ENCODE measurements at regions not wholly inside any gene's neighbourhood (a gene's known extent, or its start where the extent isn't known, plus 50 kb on each side); places are given as distances from the start of the nearest gene placed in this dataset.
A peak's percentile ranks its signal among the peaks of the same experiment; 100 is the strongest.
"Not testable (repeated sequence)": the region's sequence is repeated elsewhere in the genome, so short reads cannot be mapped to it uniquely, and the experiment has no call there.

DNA sequence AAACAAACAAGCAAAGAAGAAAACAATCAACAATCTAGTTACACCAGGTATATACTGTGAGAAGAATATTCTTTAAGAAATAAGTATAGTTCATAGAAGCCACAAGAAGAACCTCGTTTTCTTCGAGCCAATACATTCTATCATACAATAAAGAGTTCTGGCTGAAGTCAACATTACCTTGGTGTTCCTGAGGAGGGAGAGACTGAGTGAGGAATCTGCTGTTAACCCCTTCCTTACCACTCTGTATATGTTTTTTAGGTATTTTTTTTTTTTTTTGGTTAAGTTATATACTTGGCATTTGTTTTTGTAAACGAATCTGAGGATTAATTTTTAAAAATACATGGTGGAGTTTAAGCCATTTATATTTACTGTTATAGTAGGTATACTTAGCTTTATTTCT, 412.5 kb downstream of the NUP35 start:
- no peak for DNase-seq

DNA sequence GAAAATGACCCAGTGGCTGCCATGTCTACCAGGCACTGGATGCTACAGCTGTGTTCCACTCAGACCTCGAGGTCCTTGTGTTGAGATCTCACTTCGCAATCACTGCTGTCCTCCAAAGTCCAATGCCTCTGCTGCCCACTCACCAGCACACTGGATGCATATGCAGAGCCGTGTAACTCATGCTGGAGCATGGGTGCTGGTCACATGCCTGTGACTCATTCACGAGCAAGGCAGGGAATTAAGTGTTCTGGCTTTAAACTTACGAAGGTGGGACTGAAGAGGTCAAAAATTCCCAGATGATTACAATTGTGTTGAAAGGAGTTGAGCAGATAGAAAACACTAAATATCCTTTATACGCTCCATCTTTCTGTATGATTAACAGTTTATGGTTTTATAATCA, 417.5 kb downstream of the NUP35 start:
- DNase-seq = peak; percentile 65

DNA sequence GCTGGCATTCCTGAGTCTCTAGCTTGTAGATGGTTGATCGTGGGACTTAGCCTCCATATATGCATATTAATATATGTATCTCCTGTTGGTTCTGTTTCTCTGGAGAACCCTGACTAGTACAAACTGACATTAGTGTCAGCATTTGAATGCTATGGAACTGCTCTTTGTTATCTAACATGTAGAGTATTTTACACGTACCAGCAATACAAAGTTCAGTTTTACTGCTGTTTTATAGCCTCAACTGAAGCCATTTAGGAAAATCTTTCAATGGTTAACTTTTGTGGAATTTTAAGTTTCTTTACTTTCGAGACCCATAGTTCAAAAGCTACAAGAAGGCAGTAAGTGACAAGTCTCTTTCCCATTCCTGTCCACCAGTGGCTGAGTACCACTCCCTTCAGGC, 418.4 kb downstream of the NUP35 start:
- DNase-seq = no peak

DNA sequence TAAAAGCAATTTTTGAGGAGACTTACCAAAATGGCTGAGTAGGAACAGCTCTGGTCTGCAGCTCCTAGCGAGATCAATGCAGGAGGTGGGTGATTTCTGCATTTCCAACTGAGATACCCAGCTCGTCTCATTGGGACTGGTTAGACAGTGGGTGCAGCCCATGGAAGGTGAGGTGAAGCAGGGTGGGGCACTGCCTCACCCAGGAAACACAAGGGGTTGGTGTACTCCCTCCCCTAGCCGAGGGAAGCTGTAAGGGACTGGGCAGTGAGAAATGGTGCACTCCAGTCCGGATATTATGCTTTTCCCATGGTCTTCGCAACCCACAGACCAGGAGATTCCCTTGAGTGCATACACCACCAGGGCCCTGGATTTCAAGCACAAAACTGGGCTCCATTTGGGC, 419.0 kb downstream of the NUP35 start:
- no peak for DNase-seq

DNA sequence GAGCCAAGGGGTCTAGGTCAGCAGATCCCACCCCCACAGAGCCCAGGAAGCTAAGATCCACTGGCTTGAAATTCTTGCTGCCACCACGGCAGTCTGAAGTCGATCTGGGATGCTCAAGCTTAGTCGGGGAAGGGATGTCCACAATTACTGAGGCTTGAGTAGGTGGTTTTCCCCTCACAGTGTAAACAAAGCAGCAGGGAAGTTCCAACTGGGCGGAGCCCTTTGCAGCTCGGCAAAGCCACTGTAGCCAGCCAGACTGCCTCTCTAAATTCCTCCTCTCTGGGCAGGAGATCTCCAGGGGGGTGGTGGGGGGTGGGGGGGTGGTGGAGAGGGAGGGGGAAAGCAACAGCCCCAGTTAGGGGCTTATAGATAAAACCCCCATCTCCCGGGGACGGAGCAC, 419.5 kb downstream of the NUP35 start:
- DNase-seq = peak; percentile 8

DNA sequence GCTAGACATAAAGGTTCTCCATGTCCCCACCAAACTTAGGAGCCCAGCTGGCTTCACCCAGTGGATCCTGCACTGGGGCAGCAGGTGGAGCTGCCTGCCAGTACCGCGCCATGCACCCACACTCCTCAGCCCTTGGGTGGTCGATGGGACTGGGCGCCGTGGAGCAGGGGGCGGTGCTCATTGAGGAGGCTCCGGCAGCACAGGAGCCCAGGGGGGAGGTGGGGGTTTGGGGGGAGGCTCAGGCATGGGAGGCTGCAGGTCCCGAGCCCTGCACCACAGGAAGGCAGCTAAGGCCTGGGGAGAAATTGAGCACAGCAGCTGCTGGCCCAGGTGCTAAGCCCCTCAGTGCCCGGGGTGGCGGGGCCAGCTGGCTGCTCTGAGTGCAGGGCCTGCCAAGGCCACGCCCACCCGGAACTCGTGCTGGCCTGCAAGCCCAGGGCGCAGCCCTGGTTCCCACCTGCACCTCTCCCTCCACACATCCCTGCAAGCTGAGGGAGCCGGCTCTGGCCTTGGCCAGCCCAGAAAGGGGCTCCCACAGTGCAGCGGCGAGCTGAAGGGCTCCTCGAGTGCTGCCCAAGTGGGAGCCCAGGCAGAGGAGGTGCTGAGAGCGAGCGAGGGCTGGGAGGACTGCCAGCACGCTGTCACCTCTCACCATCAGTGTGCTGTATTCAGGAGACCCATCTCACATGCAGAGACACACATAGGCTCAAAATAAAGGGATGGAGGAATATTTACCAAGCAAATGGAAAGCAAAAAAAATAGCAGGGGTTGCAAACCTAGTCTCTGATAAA, 422.5 kb downstream of the NUP35 start:
- not testable (repeated sequence) for DNase-seq

DNA sequence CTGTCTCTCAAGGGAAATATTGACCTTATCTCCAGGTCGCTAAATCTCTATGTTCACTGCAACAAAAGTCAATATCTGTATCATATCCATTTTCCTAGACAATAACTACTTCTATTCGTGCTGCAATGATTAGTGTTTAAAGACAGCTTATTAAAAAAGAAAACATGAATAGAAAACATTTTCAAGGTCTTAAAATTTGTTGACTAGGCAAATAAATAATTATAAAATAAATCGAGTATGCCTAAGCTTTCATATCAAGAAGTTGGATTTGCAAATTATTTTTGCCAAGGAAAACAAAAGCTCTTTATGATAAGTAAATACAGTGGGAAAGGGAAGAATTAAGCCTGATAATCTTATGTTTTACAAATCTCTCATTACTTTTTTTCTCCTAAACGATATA, 428.5 kb downstream of the NUP35 start:
- no peak for DNase-seq

DNA sequence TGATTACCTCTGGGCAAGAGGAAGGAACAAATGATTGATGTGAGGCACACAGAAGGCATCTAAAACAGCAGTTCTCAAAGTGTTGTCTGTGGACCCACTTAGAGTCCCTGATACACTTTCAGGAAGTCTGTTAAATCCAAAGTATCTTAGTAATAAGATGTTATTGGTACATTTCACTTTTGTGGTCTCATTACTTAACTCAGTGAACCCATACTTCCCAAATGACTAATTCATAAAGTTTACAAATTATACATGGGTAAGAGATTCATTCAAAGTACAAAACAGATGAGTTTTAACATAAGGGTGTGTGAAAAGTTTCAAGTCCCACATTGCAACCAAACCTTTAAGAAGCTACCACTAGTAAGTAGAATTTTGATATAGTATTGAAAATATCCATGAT, 440.5 kb downstream of the NUP35 start:
- no peak for DNase-seq

DNA sequence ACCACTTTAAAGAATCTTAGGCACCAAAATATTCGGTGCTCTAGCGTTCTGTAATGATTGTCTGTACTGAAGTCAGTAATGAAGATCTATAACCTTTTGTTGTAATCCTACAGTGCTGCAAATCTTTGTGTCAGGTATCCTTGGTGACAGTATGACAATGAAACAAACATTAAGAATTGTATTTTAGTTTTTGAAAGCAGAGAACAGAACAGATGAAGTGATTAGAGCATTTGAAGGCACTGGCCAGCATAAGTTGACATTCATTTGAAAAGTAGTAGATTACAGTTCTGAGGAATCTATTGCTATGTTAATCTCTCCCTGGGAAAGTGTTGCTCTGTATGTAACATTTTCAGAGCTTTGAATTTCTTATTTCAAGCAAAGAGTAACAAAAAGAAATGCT, 451.2 kb downstream of the NUP35 start:
- DNase-seq = no peak

DNA sequence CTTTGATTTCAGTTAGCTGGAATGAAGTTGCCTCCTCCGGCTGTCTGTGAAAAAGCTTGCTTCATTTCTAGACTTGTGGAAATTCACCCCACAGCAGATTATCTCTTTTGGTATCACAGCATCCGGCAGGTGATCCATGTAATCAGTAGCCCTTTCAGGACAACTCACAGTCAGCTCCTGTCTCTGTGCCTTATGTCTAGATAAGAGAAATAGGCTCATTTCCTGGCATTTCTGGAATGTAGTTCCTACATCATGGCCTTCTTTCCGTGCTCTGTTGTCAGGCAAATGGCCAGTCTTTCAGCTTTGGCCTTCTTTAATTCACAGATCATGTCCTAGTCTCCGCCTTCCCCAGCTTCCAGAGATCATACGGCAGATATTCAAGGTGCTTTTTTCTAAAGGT, 455.4 kb downstream of the NUP35 start:
- DNase-seq = no peak

DNA sequence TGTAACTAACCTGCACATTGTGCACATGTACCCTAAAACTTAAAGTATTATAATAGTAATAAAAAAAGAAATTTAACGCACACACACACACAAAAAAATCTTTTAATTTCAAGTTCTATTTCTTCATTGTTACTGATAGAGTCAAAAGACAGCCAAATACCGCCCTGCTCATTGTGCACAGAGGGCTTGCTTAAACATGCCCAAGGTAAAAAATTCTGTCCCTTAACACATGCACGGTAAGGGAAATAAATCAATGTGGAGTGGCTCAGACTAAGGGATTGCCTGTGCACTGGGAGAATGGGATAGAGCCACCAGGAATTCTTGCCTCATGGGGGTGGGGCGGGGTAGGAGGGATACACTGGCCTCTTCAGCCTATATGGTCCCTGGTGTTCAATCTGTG, 468.0 kb downstream of the NUP35 start:
- no peak for DNase-seq

DNA sequence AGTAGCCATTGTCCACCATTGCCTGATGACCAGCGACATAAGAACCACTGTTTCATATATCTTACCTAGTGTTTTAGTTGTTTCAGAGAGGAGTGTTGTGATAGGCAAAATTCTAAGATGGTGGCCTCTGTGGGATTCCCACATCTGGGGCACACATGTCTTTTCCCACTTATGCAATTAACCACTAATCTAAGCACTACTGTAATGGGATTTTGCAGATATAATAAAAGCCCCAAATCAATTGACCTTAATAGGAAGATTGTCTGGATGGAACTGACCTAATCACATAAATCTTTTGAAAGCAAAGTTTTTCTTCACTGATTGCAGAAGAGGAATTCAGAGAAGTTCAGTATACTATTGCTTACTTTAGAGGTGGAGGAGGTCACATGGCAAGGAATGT, 469.9 kb downstream of the NUP35 start:
- no peak for DNase-seq

DNA sequence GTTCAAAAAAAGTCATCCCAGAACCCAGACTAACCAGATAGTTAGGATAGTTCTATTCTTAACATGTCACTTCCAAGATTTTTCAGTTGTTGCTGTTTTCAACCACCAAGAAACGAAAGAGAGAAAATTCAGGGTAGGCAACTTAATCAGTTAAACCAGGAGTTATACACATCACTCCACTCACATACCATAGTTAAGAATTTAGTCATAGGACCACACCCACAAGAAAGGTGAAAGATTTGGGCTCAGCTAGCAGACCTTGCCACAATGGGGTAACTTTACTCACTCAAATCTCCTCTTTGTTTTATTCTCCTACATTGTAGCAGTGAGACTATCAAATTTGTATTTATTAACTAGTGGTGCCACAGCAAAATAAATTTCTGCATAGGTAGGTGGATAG, 473.6 kb downstream of the NUP35 start:
- DNase-seq = no peak

DNA sequence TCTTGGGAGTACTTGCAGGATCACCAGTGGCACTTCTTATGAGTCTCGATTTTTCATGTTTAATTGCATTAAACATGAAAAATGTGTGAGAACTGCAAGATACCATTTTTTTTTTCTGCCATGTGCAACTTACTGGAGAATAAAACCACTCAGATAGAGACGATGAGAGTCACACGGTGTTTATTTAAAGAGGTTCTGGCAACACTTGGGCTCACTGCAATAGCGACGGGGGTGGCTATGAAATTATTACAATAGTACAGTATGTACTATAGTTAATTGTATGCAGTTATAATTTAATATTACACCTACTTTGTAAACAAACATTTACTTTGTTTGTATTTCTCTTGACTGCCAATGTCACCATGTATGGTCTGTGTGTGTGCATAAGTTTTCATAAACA, 479.8 kb downstream of the NUP35 start:
- DNase-seq = no peak

DNA sequence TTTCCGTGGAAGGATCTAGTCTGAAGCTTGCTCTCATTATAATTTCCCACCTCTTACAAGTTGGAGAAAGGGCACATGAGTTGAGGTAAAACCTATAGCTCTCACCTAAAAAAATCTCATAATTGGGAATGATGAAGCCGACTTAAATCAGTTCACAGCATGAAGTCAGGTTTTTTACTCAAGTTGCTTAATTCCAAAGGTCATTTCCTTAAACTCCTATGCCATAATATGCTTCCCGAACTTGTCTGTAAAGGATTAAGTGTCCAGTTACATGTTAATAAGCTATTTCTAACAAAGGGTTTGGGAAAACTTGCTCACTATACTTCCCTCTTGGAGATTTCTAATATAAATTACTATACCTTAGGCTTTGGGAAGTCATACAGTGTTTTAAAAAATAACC, 481.2 kb downstream of the NUP35 start:
- no peak for DNase-seq

DNA sequence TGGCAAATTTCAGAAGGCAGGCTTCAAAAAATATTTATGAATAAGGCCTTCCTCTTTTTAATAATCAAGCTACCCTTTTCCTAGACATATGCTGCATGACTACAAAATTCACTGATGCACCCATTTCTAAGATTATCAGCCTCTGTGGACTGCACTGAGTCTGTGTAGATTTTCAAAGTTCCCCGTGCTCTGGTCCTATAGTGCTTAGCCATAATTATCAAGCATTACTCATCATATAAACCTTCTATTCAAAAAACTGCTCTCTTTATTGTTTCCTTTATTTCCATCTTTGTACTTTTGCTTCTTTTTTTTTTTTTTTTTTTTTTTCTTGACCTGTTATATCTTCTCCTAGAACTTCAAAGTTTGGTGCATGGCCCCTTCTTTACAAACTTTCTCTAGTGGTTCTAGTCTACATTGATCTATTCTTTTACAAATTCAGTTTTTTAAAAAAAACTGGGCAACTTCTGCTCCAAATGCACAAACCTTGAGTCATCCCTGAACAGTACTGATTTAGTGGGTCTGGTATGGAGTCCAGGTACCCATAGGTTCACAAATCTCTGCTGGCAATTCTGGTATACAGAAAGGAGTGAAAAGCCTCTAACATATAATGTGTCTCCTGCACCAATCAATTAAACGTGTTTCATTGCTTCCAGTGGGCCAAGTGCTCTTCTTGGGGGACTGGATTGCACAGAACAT, 481.9 kb downstream of the NUP35 start:
- no peak for DNase-seq

DNA sequence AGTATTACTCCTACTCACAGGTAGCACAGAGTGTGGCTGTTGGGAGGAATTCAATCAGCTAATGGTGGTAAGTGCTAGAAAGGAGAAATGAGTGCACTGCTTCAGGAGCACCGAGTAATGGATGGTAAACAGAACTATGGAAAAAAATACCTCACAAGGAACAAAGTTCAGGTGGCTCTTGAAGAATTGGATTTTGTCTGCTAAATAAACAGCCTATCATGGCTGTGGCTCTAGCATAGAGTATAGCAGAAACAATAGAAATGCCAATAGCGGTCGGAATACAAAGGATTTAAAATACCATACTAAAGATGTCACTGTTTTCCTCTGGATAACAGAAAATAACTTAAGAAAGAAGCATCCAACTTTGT, 482.5 kb downstream of the NUP35 start:
- no peak for DNase-seq

DNA sequence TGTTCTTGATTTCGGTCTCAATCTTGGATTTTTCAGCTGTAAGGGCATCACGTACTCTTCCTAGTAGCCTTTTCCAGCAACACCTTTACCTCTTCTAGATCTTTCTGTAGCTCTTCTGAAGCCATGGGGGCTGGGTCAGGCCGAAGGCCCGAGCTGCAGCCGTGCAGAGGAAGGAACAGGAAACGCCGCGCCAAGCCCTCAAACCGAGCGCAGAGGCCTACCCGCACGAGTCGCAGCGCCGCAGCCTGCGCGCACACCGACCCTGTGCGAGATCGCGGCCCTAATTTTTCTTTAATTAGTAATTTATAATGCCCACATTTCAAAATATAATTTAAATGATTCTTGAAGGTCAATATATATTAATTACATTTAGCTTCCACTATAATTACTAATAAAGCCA, 483.8 kb downstream of the NUP35 start:
- no peak for DNase-seq

DNA sequence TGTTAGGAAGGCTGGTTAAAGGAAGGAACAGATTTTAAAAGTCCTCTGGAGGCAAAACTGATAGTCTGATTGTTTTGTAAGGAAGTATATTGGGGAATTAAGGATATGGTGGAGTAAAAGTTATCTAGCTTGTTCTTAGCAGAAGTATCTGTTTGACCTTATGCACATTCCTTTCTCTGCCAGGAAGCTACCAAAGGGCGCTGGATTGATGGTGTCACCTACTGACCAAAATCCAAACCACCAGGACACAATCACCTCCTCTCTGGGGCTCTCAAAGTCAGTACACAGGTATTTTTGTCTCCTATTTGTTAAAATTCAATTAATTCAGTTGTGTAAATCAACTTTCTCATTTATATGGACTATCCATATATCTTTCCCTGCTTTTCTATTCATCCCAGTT, 484.5 kb downstream of the NUP35 start:
- no peak for DNase-seq

DNA sequence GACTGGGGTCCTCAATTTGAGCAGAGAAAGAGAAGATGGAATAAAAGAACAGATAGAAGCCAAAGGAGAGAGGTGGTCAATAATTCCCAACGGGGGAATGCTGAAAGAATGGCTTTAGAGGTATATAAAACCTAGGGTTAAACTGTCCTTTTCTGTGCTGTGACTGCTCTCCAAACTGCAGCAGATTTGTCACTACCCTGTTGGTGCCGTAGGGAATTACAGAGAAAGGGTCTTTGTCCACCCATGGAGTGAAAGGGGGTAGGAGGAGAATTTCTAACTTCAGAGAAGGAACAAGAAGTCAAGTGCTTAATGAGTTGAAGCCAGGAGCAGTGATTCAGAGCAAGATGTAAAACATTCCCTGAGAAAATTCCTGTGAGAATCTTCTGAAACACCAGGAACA, 486.5 kb downstream of the NUP35 start:
- DNase-seq = no peak

DNA sequence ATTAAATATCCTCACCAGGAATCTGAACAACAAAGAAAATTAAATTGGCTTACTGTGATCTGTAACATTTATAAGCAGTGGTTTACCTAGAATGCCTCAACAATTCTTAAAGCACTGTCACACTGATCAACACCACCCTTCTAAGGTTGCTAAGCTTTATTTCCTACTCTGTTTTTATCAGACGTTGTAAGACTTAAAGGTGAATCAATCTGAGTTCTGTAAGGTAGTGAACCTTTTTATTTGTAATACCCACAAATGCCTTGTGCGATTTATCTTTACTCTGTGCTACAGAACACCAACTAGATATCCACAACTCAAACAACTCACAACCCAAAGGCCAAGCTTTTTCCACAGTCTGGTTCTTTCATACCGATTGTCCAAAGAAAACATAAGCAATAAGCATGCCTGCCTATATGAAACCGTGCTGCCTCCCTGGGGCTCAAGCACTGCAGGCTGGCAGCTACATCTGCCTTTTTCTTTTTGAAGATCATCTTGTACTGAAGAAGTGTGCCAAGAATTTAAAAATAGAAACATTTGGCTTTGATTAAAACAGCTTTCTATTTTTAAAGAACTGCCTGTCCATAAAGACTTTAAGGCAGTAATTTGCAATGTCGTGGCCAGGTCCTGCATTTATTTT, 490.7 kb downstream of the NUP35 start:
- no peak for DNase-seq

DNA sequence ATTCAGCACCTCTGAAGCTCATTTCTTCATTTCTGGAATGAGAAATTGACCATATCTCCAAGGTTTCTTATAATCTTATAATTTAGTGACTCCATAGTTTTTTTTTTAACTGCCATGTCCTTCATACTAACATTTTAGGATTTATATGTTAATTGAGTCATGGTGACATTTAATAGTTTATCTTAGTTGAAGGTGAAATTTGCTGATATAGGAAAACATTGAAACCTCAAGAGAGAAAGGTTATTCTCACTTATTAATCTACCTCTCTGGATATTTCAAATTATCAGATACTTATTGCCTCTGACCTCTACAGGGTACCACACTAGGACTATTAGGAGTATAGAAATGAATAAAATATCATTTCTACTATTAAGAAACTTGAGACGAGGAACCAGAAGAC, 499.0 kb downstream of the NUP35 start:
- DNase-seq = no peak

DNA sequence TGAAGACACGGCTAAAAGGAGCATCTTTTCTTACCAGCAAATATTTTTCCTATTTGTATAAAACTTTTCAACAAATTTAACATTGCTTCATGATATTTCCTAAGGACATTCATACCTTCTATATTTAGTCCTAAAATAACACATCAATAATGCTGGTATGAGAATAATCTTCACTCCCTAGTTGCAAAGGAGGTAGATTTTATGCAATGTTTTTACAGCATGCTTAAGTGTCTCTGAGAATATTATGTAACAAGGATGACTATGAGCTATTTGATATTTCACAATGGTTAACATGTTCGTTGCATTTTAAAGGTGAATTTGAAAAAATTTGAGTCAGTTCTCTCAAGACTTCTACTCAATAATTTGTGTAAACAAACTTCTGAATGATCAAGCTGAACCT, 506.7 kb downstream of the NUP35 start:
- no peak for DNase-seq

DNA sequence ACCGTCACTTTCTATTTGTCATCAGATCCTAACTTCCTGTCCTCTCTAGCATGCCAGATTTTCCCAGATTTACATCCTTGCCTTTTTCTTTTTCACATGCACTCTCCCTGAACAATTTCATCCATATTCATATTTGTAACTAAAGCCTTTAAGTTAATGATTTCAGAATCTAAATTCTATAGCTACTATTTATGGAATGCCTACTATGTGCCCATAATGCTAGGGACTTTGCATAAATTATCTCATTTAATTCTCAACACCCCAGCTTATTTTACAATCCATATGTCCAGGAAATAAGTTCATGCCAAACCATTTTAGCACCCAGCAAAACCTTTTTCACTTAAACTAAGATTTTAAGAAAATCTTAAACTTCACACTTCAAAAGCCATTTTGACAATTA, 531.9 kb downstream of the NUP35 start:
- DNase-seq = no peak

DNA sequence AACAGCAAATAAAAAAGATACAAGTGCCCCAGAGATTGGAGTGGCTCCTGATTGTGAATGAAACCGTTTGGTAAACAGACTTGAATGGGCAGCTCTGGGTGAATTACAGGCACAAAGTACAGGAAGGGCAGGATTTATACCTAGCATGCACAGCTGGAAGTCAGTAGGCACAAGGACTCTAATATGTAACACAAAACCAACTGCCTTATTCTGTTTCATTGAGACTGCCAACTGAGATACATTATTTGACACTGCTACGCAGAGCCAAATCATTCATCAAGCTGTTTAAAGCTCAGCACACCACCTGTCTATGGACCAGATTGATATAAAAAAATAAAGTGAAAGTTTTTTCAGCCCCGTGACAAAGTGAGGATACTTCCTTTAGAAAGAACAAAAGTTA, 541.2 kb downstream of the NUP35 start:
- no peak for DNase-seq
